ENCODE measurements at regions not wholly inside any gene's neighbourhood (a gene's known extent, or its start where the extent isn't known, plus 50 kb on each side); places are given as distances from the start of the nearest gene placed in this dataset.

DNA sequence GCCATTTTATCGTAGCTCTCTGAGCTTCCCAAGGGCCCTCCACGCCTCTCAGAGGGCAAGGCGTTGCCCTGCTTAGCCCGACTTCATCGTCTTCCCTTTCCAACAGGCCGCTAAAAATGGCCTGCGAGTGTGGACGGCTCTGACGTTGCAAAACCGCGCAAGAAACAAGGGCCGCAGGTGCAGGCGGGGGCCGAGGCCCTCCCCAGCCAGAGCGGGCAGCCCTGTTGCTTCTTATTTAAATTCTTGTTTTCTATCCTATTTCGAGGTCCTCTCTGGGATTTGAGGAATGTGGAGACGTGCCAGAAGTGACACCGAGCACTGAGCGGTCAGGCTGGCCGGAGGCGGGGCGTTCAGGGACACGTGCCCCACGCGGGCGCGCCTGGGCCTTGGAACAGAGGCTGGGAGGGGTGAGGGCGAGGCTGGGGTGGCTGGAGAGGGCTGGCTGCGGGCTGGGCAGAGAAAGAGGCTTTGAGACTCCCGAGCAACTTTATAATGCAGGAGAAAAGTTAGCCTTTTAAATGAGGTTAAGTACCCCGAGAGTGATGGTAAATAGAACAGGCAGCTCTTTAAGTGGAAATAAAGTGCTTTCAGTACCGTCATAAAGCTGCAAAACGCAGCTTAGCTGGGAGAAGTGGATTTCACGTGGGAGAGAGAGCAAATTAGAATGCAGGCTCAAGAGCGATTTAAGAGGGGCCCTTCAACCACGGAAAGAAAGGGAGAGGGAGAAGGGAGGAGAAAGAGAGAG is 243.6 kb downstream of the AUH start:
- Histone ChIP-seq H3K27ac (ENCODE audit: low read depth, low read length) (no peak overlapping the region), H3K4me1 (ENCODE audit: control insufficient read depth, low read length) (no peaks in the 10 kb centered on the region), H3K9me2 (replicated peaks; ENCODE audit: control insufficient read depth, low read length) (no peaks in the 10 kb centered on the region), H3K79me2 (ENCODE audit: control insufficient read depth, low read length) (no peaks in the 10 kb centered on the region), H3K4me2 (ENCODE audit: low read length) (no peak overlapping the region), H3F3A (ENCODE audit: control insufficient read depth, insufficient read depth) (no peaks in the 10 kb centered on the region), H3K36me3 (ENCODE audit: control insufficient read depth, low read length) (no peaks in the 10 kb centered on the region), H3K27me3 (ENCODE audit: control insufficient read depth, low read length) (no peaks in the 10 kb centered on the region), H3K4me3 (ENCODE audit: low read length) (no peak overlapping the region), H4K20me1 (ENCODE audit: control insufficient read depth, insufficient read depth, low read depth, low read length) (no peaks in the 10 kb centered on the region), H3K9me3 (ENCODE audit: control insufficient read depth, insufficient read depth, low read length) (no peaks in the 10 kb centered on the region)
- TF ChIP-seq CTCF (IDR thresholded peaks at IDR 0.05; ENCODE audit: low read depth, low read length, poor library complexity, severe bottlenecking) (no peak), EZH2phosphoT487 (IDR thresholded peaks at IDR 0.05; ENCODE audit: borderline replicate concordance, low read length) (no peak)

DNA sequence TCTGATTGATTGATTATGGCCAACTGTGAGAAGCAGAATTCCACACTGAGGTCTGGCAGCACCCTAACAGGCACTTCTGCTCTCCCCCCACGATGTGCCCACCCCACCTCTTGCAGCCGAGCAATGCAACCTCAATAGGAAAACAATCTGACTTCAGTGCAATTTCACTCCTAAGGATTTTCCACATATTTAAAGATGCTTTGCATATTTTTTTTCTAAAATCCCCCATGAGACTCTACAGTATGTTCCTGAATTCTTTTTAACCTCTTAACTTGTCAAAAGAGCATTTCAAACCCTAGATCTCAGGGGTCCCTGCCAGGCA is 243.1 kb downstream of the AUH start:
- TF ChIP-seq EZH2phosphoT487 (IDR thresholded peaks at IDR 0.05; ENCODE audit: borderline replicate concordance, low read length) = no peak
- no peak for TF ChIP-seq CTCF (IDR thresholded peaks at IDR 0.05; ENCODE audit: low read depth, low read length, poor library complexity, severe bottlenecking)
- Histone ChIP-seq H3K9me3 (ENCODE audit: control insufficient read depth, insufficient read depth, low read length) (no peaks in the 10 kb centered on the region), H3K9me2 (replicated peaks; ENCODE audit: control insufficient read depth, low read length) (no peaks in the 10 kb centered on the region), H3K4me1 (ENCODE audit: control insufficient read depth, low read length) (no peaks in the 10 kb centered on the region), H3K27me3 (ENCODE audit: control insufficient read depth, low read length) (no peaks in the 10 kb centered on the region), H3K27ac (ENCODE audit: low read depth, low read length) (no peak overlapping the region), H3K79me2 (ENCODE audit: control insufficient read depth, low read length) (no peaks in the 10 kb centered on the region), H3K36me3 (ENCODE audit: control insufficient read depth, low read length) (no peaks in the 10 kb centered on the region), H3K4me2 (ENCODE audit: low read length) (no peak overlapping the region), H3K4me3 (ENCODE audit: low read length) (no peak overlapping the region), H3F3A (ENCODE audit: control insufficient read depth, insufficient read depth) (no peaks in the 10 kb centered on the region), H4K20me1 (ENCODE audit: control insufficient read depth, insufficient read depth, low read depth, low read length) (no peaks in the 10 kb centered on the region)

- H3K4me3 ChIP-seq (ENCODE audit: low read length) = no peak overlapping the region
- no peaks in the 10 kb centered on the region for H3K79me2 ChIP-seq (ENCODE audit: control insufficient read depth, low read length)
- H3K9me2 ChIP-seq (replicated peaks; ENCODE audit: control insufficient read depth, low read length) = no peaks in the 10 kb centered on the region
- no peaks in the 10 kb centered on the region for H3K4me1 ChIP-seq (ENCODE audit: control insufficient read depth, low read length)
- no peak overlapping the region for H3K27ac ChIP-seq (ENCODE audit: low read depth, low read length)
- no peaks in the 10 kb centered on the region for H3F3A ChIP-seq (ENCODE audit: control insufficient read depth, insufficient read depth)
- no peaks in the 10 kb centered on the region for H3K9me3 ChIP-seq (ENCODE audit: control insufficient read depth, insufficient read depth, low read length)
- TF ChIP-seq CTCF (IDR thresholded peaks at IDR 0.05; ENCODE audit: low read depth, low read length, poor library complexity, severe bottlenecking) (no peak), EZH2phosphoT487 (IDR thresholded peaks at IDR 0.05; ENCODE audit: borderline replicate concordance, low read length) (no peak)
- no peak overlapping the region for H3K4me2 ChIP-seq (ENCODE audit: low read length)
- H4K20me1 ChIP-seq (ENCODE audit: control insufficient read depth, insufficient read depth, low read depth, low read length) = no peaks in the 10 kb centered on the region
- no peaks in the 10 kb centered on the region for H3K36me3 ChIP-seq (ENCODE audit: control insufficient read depth, low read length)
- H3K27me3 ChIP-seq (ENCODE audit: control insufficient read depth, low read length) = no peaks in the 10 kb centered on the region
These were observed 242.6 kb downstream of the AUH start for GRCh38 chr9:91119142-91119541.

Data from DOHH2 (cell line).